IMR-90 (cell line): ENCODE measurements at regions not wholly inside any gene's neighbourhood (a gene's known extent, or its start where the extent isn't known, plus 50 kb on each side); places are given as distances from the start of the nearest gene placed in this dataset.
"Not testable (repeated sequence)": the region's sequence is repeated elsewhere in the genome, so short reads cannot be mapped to it uniquely, and the experiment has no call there.

Experiments
- ATAC-seq: fragments of 200-7000 bp; cut with Tn5 transposase; 2 replicates; pipeline ENCODE4 v1.9.1; 2020; ENCODE audit warnings: low read depth, mild to moderate bottlenecking, moderate library complexity
- BruUV-seq: library from RNA; stranded (reverse); fragments of 400-500 nt; replicated peaks from 2 replicates; lab custom pipeline; 2021; lab: Mats Ljungman, UMichigan
- CTCF ChIA-PET: fragments of 300-600 bp; formaldehyde crosslinking; extraction: SDS; loops from one replicate; lab custom pipeline; 2021; ENCODE audit warnings: antibody characterized with exemption; lab: Yijun Ruan, JAX
- POLR2A ChIA-PET: fragments of 300-600 bp; sonication (Branson Sonifier 250); formaldehyde crosslinking; loops from one replicate; lab custom pipeline; 2022; ENCODE audit warnings: antibody characterized with exemption; ENCODE audit not compliant: unreplicated experiment; lab: Charles Lee
- DNase-seq: peaks from one replicate; pipeline ENCODE4 v3.0.0; 2013
- H2AFZ ChIP-seq: replicated peaks from 2 replicates; pipeline ENCODE3; 2013; ENCODE audit warnings: low read length, mild to moderate bottlenecking; ENCODE audit not compliant: poor library complexity
- H2AK5ac ChIP-seq: 2 replicates; pipeline ENCODE4 v1.6.1; 2013; ENCODE audit warnings: low read depth, low read length, inconsistent platforms
- H2AK9ac ChIP-seq: replicated peaks from 2 replicates; pipeline ENCODE3; 2013; ENCODE audit warnings: mild to moderate bottlenecking, low read depth, low read length, moderate library complexity; ENCODE audit not compliant: poor library complexity
- H2BK120ac ChIP-seq: 2 replicates; pipeline ENCODE4 v1.6.1; 2013; ENCODE audit warnings: low read depth, low read length, inconsistent platforms
- H2BK15ac ChIP-seq: 3 replicates; pipeline ENCODE4 v1.6.1; 2013; ENCODE audit warnings: low read depth, low read length, inconsistent platforms
- H2BK20ac ChIP-seq: 2 replicates; pipeline ENCODE4 v1.6.1; 2013; ENCODE audit warnings: low read depth, mild to moderate bottlenecking, inconsistent platforms, low read length, moderate library complexity
- H2BK5ac ChIP-seq: 2 replicates; pipeline ENCODE4 v1.6.1; 2013; ENCODE audit warnings: mild to moderate bottlenecking, low read depth, low read length, inconsistent platforms; ENCODE audit not compliant: poor library complexity, severe bottlenecking
- H3K14ac ChIP-seq: replicated peaks from 2 replicates; pipeline ENCODE4 v1.6.1; 2013; ENCODE audit warnings: low read depth, low read length, inconsistent platforms
- H3K18ac ChIP-seq: 2 replicates; pipeline ENCODE4 v1.6.1; 2013; ENCODE audit warnings: low read depth, low read length, control low read depth
- H3K23ac ChIP-seq: 2 replicates; pipeline ENCODE4 v1.6.1; 2013; ENCODE audit warnings: low read depth, low read length, inconsistent platforms
- H3K27ac ChIP-seq: 2 replicates; pipeline ENCODE4 v1.5.1; 2013; ENCODE audit warnings: mild to moderate bottlenecking, control low read depth, low read length; ENCODE audit not compliant: insufficient read depth
- H3K27me3 ChIP-seq: 2 replicates; pipeline ENCODE4 v1.6.1; 2013; ENCODE audit warnings: low read length; ENCODE audit not compliant: control insufficient read depth, insufficient read depth
- H3K36me3 ChIP-seq: 2 replicates; pipeline ENCODE4 v1.6.1; 2013; ENCODE audit warnings: low read length, mixed read lengths; ENCODE audit not compliant: control insufficient read depth, insufficient read depth
- H3K4ac ChIP-seq: 2 replicates; pipeline ENCODE4 v1.6.1; 2013; ENCODE audit warnings: low read depth, low read length, inconsistent platforms
- H3K4me1 ChIP-seq: 2 replicates; pipeline ENCODE4 v1.6.1; 2013; ENCODE audit warnings: low read length, mixed read lengths; ENCODE audit not compliant: control insufficient read depth, insufficient read depth
- H3K4me2 ChIP-seq: 2 replicates; pipeline ENCODE4 v1.6.1; 2013; ENCODE audit warnings: low read depth, mild to moderate bottlenecking, control low read depth, low read length, moderate library complexity
- H3K4me3 ChIP-seq: 2 replicates; pipeline ENCODE4 v1.5.1; 2013; ENCODE audit warnings: low read depth, mild to moderate bottlenecking, control low read depth, low read length, moderate library complexity; ENCODE audit not compliant: insufficient read depth
- H3K56ac ChIP-seq: 2 replicates; pipeline ENCODE4 v1.6.1; 2013; ENCODE audit warnings: low read length, inconsistent platforms; ENCODE audit not compliant: insufficient read depth; ENCODE audit errors: extremely low read depth
- H3K79me1 ChIP-seq, 2 experiments: 2 replicates each; pipeline ENCODE4 v1.6.1; 2013; ENCODE audit warnings: low read length in 2 of 2, inconsistent platforms in 1 of 2, low read depth in 1 of 2
- H3K9ac ChIP-seq: 2 replicates; pipeline ENCODE4 v1.6.1; 2013; ENCODE audit warnings: low read depth, low read length, control low read depth
- H3K9me1 ChIP-seq: 2 replicates; pipeline ENCODE4 v1.6.1; 2013; ENCODE audit warnings: low read length, inconsistent platforms; ENCODE audit not compliant: insufficient read depth
- H3K9me3 ChIP-seq: 2 replicates; pipeline ENCODE4 v1.6.1; 2013; ENCODE audit warnings: low read length; ENCODE audit not compliant: control insufficient read depth, insufficient read depth
- H4K20me1 ChIP-seq: 2 replicates; pipeline ENCODE4 v1.6.1; 2013; ENCODE audit warnings: low read length, inconsistent platforms; ENCODE audit not compliant: insufficient read depth
- H4K5ac ChIP-seq: 2 replicates; pipeline ENCODE4 v1.6.1; 2013; ENCODE audit warnings: mild to moderate bottlenecking, low read depth, low read length, control low read depth
- H4K8ac ChIP-seq, 2 experiments: 2 replicates each; pipeline ENCODE4 v1.6.1; 2013; ENCODE audit warnings: low read depth in 2 of 2, low read length in 2 of 2, control low read depth in 1 of 2, inconsistent platforms in 1 of 2
- H4K91ac ChIP-seq: 2 replicates; pipeline ENCODE4 v1.6.1; 2013; ENCODE audit warnings: low read depth, low read length, inconsistent platforms; ENCODE audit not compliant: insufficient read depth
- WGBS, 2 experiments: methylation state at CpG; one replicate each; pipeline versions ENCODE4 v1.1.5 to v1.1.7; 2013; ENCODE audit warnings: missing lambda C conversion rate in 2 of 2; ENCODE audit not compliant: insufficient read length in 1 of 2; ENCODE audit errors: extremely low coverage in 2 of 2; 5-methylcytosine and 5-hydroxymethylcytosine counted together
- dilution Hi-C: fragments of 300-500 bp; cut with HindIII; formaldehyde crosslinking; loops from one replicate; pipeline ENCODE4 v1.14.3; 2018; ENCODE audit warnings: low sequenced_read_pairs; ENCODE audit not compliant: unreplicated experiment
- in situ Hi-C: fragments of 300-500 bp; cut with MboI; formaldehyde crosslinking; loops from 3 replicates; pipeline ENCODE4 v1.14.3; 2019; ENCODE audit warnings: low sequenced_read_pairs, inconsistent platforms, mixed read lengths
- intact Hi-C: fragments of 100-400 bp; cut with micrococcal nuclease; formaldehyde crosslinking; loops from 2 replicates; pipeline ENCODE4 v1.10.0; 2022

DNA sequence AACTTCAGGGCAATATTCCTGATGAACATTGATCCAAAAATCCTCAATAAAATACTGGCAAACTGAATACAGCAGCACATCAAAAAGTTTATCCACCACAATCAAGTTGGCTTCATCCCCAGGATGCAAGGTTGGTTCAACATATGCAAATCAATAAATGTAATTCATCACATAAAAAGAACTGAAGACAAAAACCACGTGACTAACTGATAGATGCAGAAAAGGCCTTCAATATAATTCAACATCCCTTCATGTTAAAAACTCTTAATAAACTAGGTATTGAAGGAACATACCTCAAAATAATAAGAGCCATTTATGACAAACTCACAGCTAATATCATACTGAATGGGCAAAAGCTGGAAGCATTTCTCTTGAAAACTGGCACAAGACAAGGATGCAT lies 85.3 kb upstream of the THSD7B start:
- H3K4me1 ChIP-seq, H2BK120ac ChIP-seq, H3K79me1 ChIP-seq, ATAC-seq, H3K56ac ChIP-seq, POLR2A ChIA-PET, H3K9me3 ChIP-seq, H3K18ac ChIP-seq, DNase-seq, CTCF ChIA-PET, H3K4me3 ChIP-seq, H4K8ac ChIP-seq, in situ Hi-C loops, H3K36me3 ChIP-seq, H4K91ac ChIP-seq, H4K20me1 ChIP-seq, H3K27ac ChIP-seq, H3K14ac ChIP-seq, H2BK5ac ChIP-seq, H3K4me2 ChIP-seq, H2AFZ ChIP-seq, H3K27me3 ChIP-seq, H2AK5ac ChIP-seq, H3K9me1 ChIP-seq, H3K9ac ChIP-seq, H3K4ac ChIP-seq, BruUV-seq, H2BK15ac ChIP-seq, intact Hi-C loops, H2BK20ac ChIP-seq, H4K5ac ChIP-seq, H2AK9ac ChIP-seq, H3K23ac ChIP-seq, dilution Hi-C loops: not testable (repeated sequence)
- no CpG with 5 or more reads among the region's 1 CpG for WGBS, 2 experiments
